Mucosa of descending colon (tissue), 3 donors: ENCODE measurements at regions not wholly inside any gene's neighbourhood (a gene's known extent, or its start where the extent isn't known, plus 50 kb on each side); places are given as distances from the start of the nearest gene placed in this dataset.

Source experiments
- ATAC-seq: fragments of 200-7000 bp; cut with Tn5 transposase; one replicate; pipeline ENCODE4 v1.9.1; 2020; ENCODE audit warnings: mild to moderate bottlenecking, moderate library complexity
- DNase-seq, 3 donors: peaks; one replicate each; pipeline ENCODE4 v3.0.0-alpha.2; 2020
- H3K36me3 ChIP-seq: fragments of 200-600 bp; one replicate; pipeline ENCODE4 v1.8.0; 2021; ENCODE audit warnings: low read depth, mild to moderate bottlenecking
- H3K4me1 ChIP-seq: fragments of 200-600 bp; one replicate; pipeline ENCODE4 v1.8.0; 2021; ENCODE audit warnings: low read depth, mild to moderate bottlenecking
- H3K4me3 ChIP-seq: fragments of 200-600 bp; one replicate; pipeline ENCODE4 v1.8.0; 2021; ENCODE audit warnings: mild to moderate bottlenecking
- H3K9me3 ChIP-seq: fragments of 200-600 bp; one replicate; pipeline ENCODE4 v1.8.0; 2021; ENCODE audit warnings: mild to moderate bottlenecking
- CTCF ChIP-seq: fragments of 200-600 bp; IDR thresholded peaks from one replicate; pipeline ENCODE4 v1.8.0; 2022; ENCODE audit warnings: antibody characterized with exemption, mild to moderate bottlenecking
- intact Hi-C, 2 donors: fragments of 100-400 bp; cut with DNase I in 1 of 2; cut with micrococcal nuclease in 1 of 2; formaldehyde crosslinking; loops; one replicate each; pipeline versions ENCODE4 v1.11.0 to v1.11.1; 2022; cut with DNase I, micrococcal nuclease
- donor health status: DM: no; HTN: no; CAD: no; lungs with moderate emphysema.
- donor health status: DM: no; HTN: no; CAD: no.
- donor health status: DM: no; HTN: yes; CAD: no.

- Histone ChIP-seq H3K4me1 (no peaks in the 10 kb centered on the region), H3K9me3 (no peaks in the 10 kb centered on the region), H3K4me3 (no peak overlapping the region), H3K36me3 (no peaks in the 10 kb centered on the region)
- ATAC-seq (no peak), DNase-seq (no peak)
- no peak for TF ChIP-seq CTCF
- intact Hi-C loops: no loop called here
These were observed 141.9 kb downstream of the TTC32 start for GRCh38 chr2:19759880-19760279.

DNA sequence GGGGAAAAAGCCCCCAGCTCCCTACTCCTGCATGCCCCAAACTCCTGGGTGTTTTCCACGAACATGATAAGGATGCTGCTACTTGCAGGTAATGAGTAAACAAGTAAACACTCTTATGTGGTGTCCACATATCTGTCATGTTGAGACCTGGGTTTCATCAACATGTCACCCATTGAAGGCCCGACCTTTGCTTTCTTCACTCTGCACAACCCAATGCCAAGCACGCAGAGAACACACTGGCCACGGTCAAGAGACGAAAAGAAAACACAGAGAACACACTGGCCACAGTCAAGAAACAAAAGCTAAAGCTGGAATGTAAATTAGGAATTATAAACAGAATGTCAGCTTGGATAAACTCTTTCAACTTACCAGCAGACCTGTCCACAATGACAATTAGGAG lies 143.1 kb downstream of the TTC32 start:
- DNase-seq (no peak), ATAC-seq (no peak)
- Histone ChIP-seq H3K9me3 (no peaks in the 10 kb centered on the region), H3K4me1 (no peaks in the 10 kb centered on the region), H3K4me3 (no peak overlapping the region), H3K36me3 (no peaks in the 10 kb centered on the region)
- intact Hi-C loops: no loop called here
- no peak for TF ChIP-seq CTCF

- DNase-seq (no peak), ATAC-seq (no peak)
- H3K9me3 ChIP-seq: no peaks in the 10 kb centered on the region
- H3K4me3 ChIP-seq: no peak overlapping the region
- TF ChIP-seq CTCF: no peak
- no peaks in the 10 kb centered on the region for H3K36me3 ChIP-seq
- intact Hi-C loops: no loop called here
- no peaks in the 10 kb centered on the region for H3K4me1 ChIP-seq
These were observed 144.2 kb downstream of the TTC32 start for GRCh38 chr2:19757586-19757985.

GRCh38 chr2:19754907-19755306 lies 146.9 kb downstream of the TTC32 start:
- intact Hi-C loops: no loop called here
- no peak for DNase-seq
- no peak for ATAC-seq
- TF ChIP-seq CTCF: no peak
- Histone ChIP-seq H3K4me3 (no peak overlapping the region), H3K4me1 (no peaks in the 10 kb centered on the region), H3K9me3 (no peaks in the 10 kb centered on the region), H3K36me3 (no peaks in the 10 kb centered on the region)

DNA sequence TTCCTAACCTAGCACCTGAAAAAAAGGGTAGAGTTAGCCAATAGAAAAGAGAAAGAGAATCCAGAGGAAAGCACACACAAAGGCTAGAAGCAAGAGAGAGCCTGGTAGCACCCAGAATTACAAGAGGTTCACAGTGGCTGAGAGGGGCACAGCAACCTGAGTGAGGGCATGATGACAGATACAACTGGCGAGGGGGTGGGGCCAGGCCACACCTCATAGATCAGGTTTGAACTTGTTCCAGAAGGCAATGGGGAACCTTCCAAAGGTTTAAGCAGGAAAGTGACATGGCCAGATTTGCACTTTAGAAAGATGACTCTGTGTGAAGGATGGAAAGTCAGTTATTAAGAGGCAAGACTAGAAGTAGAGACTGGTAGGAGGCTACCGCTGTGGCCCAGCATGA lies 148.0 kb downstream of the TTC32 start:
- no peaks in the 10 kb centered on the region for H3K4me1 ChIP-seq
- no peak for ATAC-seq

More for the DNA sequence above, 148.0 kb downstream of the TTC32 start:
- no peak for TF ChIP-seq CTCF
- DNase-seq: no peak
- Histone ChIP-seq H3K9me3 (no peaks in the 10 kb centered on the region), H3K36me3 (no peaks in the 10 kb centered on the region), H3K4me3 (no peak overlapping the region)
- intact Hi-C loops: no loop called here
